GM18907 (cell line): ENCODE measurements at regions not wholly inside any gene's neighbourhood (a gene's known extent, or its start where the extent isn't known, plus 50 kb on each side); places are given as distances from the start of the nearest gene placed in this dataset.
"Not testable (repeated sequence)": the region's sequence is repeated elsewhere in the genome, so short reads cannot be mapped to it uniquely, and the experiment has no call there.

Experiments used
- ATAC-seq: cut with Tn5 transposase; IDR thresholded peaks from one replicate; pipeline ENCODE4 v1.9.1; 2021; ENCODE audit warnings: mild to moderate bottlenecking, moderate library complexity; ENCODE audit not compliant: unreplicated experiment

DNA sequence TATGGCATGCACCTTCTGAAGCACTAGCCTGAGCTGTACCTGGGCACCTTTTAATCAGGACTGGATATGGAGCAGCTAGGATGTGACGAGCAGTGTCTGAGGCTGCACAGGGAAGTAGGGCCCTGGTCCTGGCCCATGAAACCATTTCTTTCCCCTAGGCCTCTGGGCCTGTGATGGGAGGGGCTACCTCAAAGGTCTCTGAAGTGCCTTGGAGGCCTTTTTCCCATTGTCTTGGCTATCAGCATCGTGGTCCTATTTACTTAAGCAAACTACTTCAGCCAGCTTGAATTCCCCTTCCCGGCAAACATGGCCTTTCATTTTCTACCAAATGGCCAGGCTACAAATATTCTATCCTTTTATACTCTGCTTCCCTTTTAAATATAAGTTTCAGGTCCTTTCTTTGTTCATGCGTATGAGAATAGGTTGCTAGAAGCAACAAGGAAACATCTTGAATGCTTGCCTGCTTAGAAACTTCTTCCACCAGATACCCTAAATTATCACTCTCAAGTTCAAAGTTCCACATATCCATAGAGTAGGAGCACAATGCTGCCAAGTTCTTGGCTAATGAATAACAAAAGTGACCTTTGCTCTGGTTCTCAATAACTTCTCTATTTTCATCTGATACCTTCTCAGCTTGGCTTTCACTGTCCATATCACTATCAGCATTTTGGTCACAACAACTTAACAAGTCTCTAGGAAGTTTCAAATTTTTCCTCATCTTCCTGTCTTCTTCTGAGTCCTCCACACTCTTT is 673.1 kb downstream of the HTR1B start:
- no peak for ATAC-seq

- ATAC-seq = no peak
Measured at GRCh38 chr6:76789580-76789979, 673.7 kb downstream of the HTR1B start.

DNA sequence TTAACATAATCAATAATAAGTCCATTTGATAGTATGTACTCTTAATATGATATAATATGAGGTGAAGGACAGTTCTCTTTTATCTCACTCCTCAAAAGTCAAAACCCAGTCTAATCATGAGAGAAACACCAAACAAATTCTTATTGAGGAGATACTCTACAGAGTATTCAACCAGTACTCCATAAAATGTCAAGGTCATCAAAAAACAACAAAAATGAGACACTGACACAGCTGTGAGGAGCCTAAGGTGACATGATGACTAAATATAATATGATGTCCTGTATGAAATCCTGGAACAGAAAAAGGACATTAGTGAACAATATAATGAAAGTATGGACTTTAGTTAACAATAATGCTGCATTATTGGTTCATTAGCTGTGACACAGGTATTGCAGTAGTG is 675.1 kb downstream of the HTR1B start:
- no peak for ATAC-seq

DNA sequence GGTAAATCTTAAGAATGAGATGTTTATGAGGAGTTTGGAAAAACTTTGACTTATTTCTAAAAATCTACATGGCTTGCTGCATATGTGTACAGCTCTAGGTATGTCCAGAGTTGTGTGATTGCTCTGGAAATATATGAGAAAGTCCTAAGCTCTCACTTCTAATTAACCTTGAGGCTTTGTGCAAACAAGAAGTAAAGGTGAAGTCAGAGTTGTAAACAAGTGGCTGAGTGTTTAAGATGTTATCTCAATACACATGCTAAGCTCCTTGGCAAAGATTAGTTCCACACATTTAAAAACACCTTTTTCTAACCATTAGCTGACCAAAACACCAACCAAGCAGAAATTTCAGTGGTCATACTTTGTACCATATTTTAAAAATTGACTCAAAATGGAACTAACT is 684.2 kb downstream of the HTR1B start:
- no peak for ATAC-seq

DNA sequence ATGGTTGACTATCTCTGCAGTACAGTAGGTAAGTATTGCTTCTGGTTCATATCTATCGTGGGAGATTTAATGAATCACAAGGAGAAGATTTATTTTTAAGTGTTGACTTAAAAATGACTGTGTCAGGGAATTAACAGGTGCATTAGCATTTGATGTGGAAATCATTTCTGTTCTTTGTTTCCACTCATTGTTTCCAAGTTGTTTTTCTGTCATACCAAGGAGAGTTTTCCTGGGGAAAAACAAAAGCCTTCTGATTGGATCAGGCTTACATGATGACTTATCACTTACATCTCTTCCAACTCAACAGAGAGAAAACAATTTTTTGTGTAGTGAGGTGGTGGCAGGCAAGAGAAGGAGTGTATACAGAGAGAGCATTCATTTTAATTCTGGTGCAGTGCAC is 686.4 kb downstream of the HTR1B start:
- ATAC-seq = no peak

DNA sequence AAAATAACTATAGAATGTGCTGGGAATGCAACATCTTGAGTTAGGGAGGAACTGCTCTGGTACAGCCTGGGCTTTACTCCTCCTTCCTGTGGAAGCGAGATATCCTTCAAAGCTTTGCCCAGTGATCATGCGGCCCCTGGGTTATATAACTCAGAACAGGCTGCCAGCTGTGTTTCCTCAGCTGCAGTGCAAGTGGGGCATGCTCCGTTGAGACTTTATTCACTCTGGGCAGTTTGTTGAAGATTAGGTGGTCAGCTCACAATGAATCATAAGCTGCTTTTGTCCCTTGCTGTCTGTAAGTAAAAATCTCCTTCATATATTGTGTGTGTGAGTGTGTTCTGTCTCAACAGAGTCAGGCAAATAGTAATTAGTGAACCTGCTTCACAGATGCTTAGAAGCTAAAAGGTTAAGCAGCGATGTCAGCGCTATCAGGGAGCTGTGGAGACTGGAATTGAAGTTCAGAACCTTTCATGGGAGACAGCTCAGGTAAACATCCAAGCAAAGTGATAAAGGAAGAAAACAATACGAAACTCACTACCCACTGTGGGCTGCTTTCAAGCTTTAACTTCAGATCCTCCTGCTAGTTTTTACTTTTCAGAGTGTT is 688.4 kb downstream of the HTR1B start:
- ATAC-seq = no peak

GRCh38 chr6:76772951-76773350 is 690.3 kb downstream of the HTR1B start:
- no peak for ATAC-seq

- no peak for ATAC-seq
Measured at GRCh38 chr6:76771059-76771634, 692.1 kb downstream of the HTR1B start.

DNA sequence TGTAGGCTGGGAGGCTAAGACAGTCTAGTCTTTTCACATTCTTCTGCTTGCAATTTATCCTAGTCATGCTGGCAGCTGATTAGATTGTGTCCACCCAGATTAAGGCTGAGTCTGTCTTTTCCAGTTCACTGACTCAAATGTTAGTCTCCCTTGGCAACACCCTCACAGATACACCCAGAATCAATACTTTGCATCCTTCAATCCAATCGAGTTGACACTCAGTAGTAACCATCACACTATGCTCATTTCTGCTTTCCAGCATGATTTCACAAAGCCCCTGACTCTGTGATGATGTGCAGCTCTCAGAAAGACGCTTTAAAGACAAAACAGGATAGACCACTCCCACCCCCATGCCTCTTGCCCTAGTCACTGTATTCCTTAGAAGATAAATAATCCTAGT is 693.0 kb downstream of the HTR1B start:
- ATAC-seq = no peak

DNA sequence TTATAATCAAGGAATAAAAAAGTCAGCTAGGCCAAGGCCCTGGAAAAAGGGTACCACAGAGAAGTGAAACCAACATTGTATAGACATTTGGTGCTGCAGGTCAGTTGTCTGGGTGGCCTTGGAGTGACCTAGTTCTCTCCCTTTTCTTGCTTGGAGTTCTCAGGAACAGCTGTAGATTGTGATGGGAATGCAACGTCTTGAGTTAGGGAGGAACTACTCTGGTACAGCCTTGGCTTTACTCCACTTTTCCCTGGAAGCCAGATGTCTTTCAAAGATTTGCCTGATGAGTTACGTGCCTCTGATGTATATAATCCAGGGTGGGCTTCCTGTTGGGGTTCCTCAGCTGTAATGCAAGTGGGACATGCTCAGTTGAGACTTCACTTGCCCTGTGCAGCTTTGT is 694.7 kb downstream of the HTR1B start:
- no peak for ATAC-seq

- no peak for ATAC-seq
Measured at GRCh38 chr6:76764057-76764456, 691.6 kb upstream of the IMPG1 start.

- ATAC-seq = no peak
Measured at GRCh38 chr6:76752841-76753240, 680.4 kb upstream of the IMPG1 start.

DNA sequence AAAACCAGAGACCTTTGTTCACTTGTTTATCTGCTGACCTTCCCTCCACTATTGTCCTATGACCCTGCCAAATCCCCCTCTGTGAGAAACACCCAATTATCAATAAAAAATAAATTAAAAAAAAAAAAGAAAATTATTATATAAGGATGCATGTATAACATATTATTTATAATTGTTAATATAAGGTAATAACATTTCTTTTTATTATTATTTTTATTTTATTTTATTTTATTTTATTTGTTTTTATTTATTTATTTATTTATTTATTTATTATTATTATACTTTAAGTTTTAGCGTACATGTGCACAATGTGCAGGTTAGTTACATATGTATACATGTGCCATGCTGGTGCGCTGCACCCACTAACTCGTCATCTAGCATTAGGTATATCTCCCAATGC is 672.9 kb upstream of the IMPG1 start:
- ATAC-seq = not testable (repeated sequence)

GRCh38 chr6:76744151-76744720 is 671.8 kb upstream of the IMPG1 start:
- not testable (repeated sequence) for ATAC-seq

- no peak for ATAC-seq
Measured at GRCh38 chr6:76742919-76743318, 670.5 kb upstream of the IMPG1 start.

- no peak for ATAC-seq
Measured at GRCh38 chr6:76719449-76719848, 647.0 kb upstream of the IMPG1 start.

GRCh38 chr6:76708641-76709331 is 636.3 kb upstream of the IMPG1 start:
- ATAC-seq = no peak

- ATAC-seq = no peak
Measured at GRCh38 chr6:76707630-76708029, 635.2 kb upstream of the IMPG1 start.

DNA sequence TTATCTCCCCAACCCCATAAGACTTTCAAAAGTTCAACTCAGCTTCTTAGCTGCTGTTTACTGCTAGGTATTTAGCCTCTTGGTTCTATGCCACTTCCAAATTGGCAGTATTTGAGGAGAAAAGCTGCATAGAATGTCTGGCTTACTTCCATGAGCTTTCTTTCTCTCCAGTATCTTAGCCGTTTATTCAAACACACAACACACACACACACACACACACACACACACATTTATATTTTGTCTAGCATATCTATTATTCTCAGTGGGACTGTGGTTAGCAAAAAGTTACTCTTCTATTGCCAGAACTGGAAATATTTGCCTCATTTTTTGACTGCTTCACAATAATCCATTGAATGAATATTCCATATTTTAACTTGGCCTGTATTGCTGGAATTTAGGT is 634.2 kb upstream of the IMPG1 start:
- ATAC-seq = no peak

DNA sequence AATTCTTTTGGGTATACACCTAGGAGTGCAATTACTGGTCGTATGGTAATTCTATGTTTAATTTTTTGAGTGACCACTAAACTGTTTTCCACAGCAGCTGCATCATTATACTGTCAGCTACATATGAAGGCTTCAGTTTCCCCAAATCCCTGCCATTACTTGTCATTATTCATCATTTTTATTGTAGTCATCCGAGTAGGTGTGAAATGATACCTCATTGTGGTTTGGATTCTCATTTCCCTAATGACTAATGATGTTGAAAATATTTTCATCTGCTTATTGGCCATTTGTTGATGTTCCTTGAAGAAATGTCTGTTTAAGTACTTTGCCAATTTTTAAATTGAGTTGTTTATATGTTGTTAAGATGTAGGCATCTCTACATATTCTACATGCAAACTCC is 633.6 kb upstream of the IMPG1 start:
- ATAC-seq = no peak

GRCh38 chr6:76703786-76704185 is 631.3 kb upstream of the IMPG1 start:
- ATAC-seq = no peak

- ATAC-seq = no peak
Measured at GRCh38 chr6:76703285-76703684, 630.8 kb upstream of the IMPG1 start.
